ENCODE measurements at regions not wholly inside any gene's neighbourhood (a gene's known extent, or its start where the extent isn't known, plus 50 kb on each side); places are given as distances from the start of the nearest gene placed in this dataset.
"Not testable (repeated sequence)": the region's sequence is repeated elsewhere in the genome, so short reads cannot be mapped to it uniquely, and the experiment has no call there.

GRCh38 chr4:8726344-8726851 is 133.8 kb downstream of the CPZ start:
- DNase-seq (ENCODE audit: low spot score): no peak
- in situ Hi-C loops (cut with HindIII; ENCODE audit: low sequenced_read_pairs): no loop called here

- in situ Hi-C loops (cut with HindIII; ENCODE audit: low sequenced_read_pairs): no loop called here
Observed at GRCh38 chr4:8725845-8726244, 133.3 kb downstream of the CPZ start.

GRCh38 chr4:8725071-8725841 is 132.7 kb downstream of the CPZ start:
- no peak for DNase-seq (ENCODE audit: low spot score)
- in situ Hi-C loops (cut with HindIII; ENCODE audit: low sequenced_read_pairs): no loop called here

More at GRCh38 chr4:8725845-8726244, 133.3 kb downstream of the CPZ start:
- DNase-seq (ENCODE audit: low spot score): no peak

GRCh38 chr4:8724436-8725070 is 132.0 kb downstream of the CPZ start:
- DNase-seq (ENCODE audit: low spot score): no peak
- in situ Hi-C loops (cut with HindIII; ENCODE audit: low sequenced_read_pairs): no loop called here

GRCh38 chr4:8723222-8723980 is 130.8 kb downstream of the CPZ start:
- no peak for DNase-seq (ENCODE audit: low spot score)
- in situ Hi-C loops (cut with HindIII; ENCODE audit: low sequenced_read_pairs): no loop called here

GRCh38 chr4:8722556-8722955 is 130.0 kb downstream of the CPZ start:
- DNase-seq (ENCODE audit: low spot score): no peak

GRCh38 chr4:8721621-8722020 is 129.1 kb downstream of the CPZ start:
- in situ Hi-C loops (cut with HindIII; ENCODE audit: low sequenced_read_pairs): no loop called here

More at GRCh38 chr4:8722556-8722955, 130.0 kb downstream of the CPZ start:
- in situ Hi-C loops (cut with HindIII; ENCODE audit: low sequenced_read_pairs): no loop called here

GRCh38 chr4:8719421-8719820 is 126.9 kb downstream of the CPZ start:
- in situ Hi-C loops (cut with HindIII; ENCODE audit: low sequenced_read_pairs): no loop called here
- DNase-seq (ENCODE audit: low spot score): no peak

More at GRCh38 chr4:8721621-8722020, 129.1 kb downstream of the CPZ start:
- DNase-seq (ENCODE audit: low spot score): no peak

- in situ Hi-C loops (cut with HindIII; ENCODE audit: low sequenced_read_pairs); DNase-seq (ENCODE audit: low spot score): not testable (repeated sequence)
Observed at GRCh38 chr4:8717470-8717869, 124.9 kb downstream of the CPZ start.

- no peak for DNase-seq (ENCODE audit: low spot score)
- in situ Hi-C loops (cut with HindIII; ENCODE audit: low sequenced_read_pairs): no loop called here
Observed at GRCh38 chr4:8710946-8711345, 118.4 kb downstream of the CPZ start.

- in situ Hi-C loops (cut with HindIII; ENCODE audit: low sequenced_read_pairs): no loop called here
- no peak for DNase-seq (ENCODE audit: low spot score)
Observed at GRCh38 chr4:8710416-8710815, 117.9 kb downstream of the CPZ start.

- in situ Hi-C loops (cut with HindIII; ENCODE audit: low sequenced_read_pairs): no loop called here
- DNase-seq (ENCODE audit: low spot score): no peak
Observed at GRCh38 chr4:8709729-8710360, 117.3 kb downstream of the CPZ start.

GRCh38 chr4:8709050-8709728 is 116.6 kb downstream of the CPZ start:
- DNase-seq (ENCODE audit: low spot score): no peak

GRCh38 chr4:8708401-8709021 is 115.9 kb downstream of the CPZ start:
- in situ Hi-C loops (cut with HindIII; ENCODE audit: low sequenced_read_pairs): no loop called here
- no peak for DNase-seq (ENCODE audit: low spot score)

More at GRCh38 chr4:8709050-8709728, 116.6 kb downstream of the CPZ start:
- in situ Hi-C loops (cut with HindIII; ENCODE audit: low sequenced_read_pairs): no loop called here

GRCh38 chr4:8707045-8707781 is 114.6 kb downstream of the CPZ start:
- no peak for DNase-seq (ENCODE audit: low spot score)

GRCh38 chr4:8706216-8707044 is 113.9 kb downstream of the CPZ start:
- in situ Hi-C loops (cut with HindIII; ENCODE audit: low sequenced_read_pairs): no loop called here
- no peak for DNase-seq (ENCODE audit: low spot score)

More at GRCh38 chr4:8707045-8707781, 114.6 kb downstream of the CPZ start:
- in situ Hi-C loops (cut with HindIII; ENCODE audit: low sequenced_read_pairs): no loop called here

Measured in G401 (cell line).